ENCODE measurements at regions not wholly inside any gene's neighbourhood (a gene's known extent, or its start where the extent isn't known, plus 50 kb on each side); places are given as distances from the start of the nearest gene placed in this dataset.

- CTCF ChIA-PET, result interaction anchor here (0.6 to 1.9 kb wide), 2 partner anchors 8 to 600 kb away, joined by 3 to 7 read pairs; no protein-coding TSS in a partner anchor
- POLR2A ChIA-PET, result no interaction called here
- Histone ChIP-seq H3K4me3 (ENCODE audit: low read depth, low read length) (no peak overlapping the region), H3K4me1 (ENCODE audit: control insufficient read depth, insufficient read depth, low read length) (no peaks in the 10 kb centered on the region), H3K27ac (ENCODE audit: extremely low read depth, low read depth, low read length) (no peak overlapping the region), H3K36me3 (ENCODE audit: control insufficient read depth in 2 of 2, insufficient read depth in 1 of 2, low read length in 2 of 2) (no peaks in the 10 kb centered on the region), H3K9me3 (ENCODE audit: control insufficient read depth, insufficient read depth, low read depth, low read length) (no peaks in the 10 kb centered on the region)
- TF ChIP-seq REST (tag by site-specific recombination; IDR thresholded peaks at IDR 0.05), result peak; percentile 72
- TF ChIP-seq ZNF600 (tag by site-specific recombination; IDR thresholded peaks at IDR 0.05), result no peak
Observed at GRCh38 chr4:55745014-55745413, 74.6 kb upstream of the EXOC1L start.

DNA sequence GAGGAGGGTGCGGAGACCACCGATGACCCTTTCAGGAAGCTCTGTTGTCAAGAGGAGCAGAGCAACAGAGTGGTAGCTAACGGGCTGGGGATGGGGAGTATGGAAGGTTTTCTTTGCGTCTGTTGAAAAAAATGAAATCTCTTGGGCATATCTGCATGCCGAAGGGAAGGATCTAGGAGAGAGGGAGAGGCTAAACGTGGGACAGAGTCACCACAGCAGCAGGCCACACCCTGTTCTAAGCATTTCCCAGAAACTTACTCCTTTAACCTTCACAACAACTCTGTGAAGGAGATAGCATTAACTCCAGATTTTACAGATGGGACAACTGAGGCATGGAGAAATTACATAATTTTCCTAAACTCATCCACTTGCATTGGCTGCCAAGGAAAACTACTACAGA lies 71.8 kb upstream of the EXOC1L start:
- Histone ChIP-seq H3K4me3 (ENCODE audit: low read depth, low read length) (no peak overlapping the region), H3K9me3 (ENCODE audit: control insufficient read depth, insufficient read depth, low read depth, low read length) (no peaks in the 10 kb centered on the region), H3K4me1 (ENCODE audit: control insufficient read depth, insufficient read depth, low read length) (no peaks in the 10 kb centered on the region), H3K36me3 (ENCODE audit: control insufficient read depth in 2 of 2, insufficient read depth in 1 of 2, low read length in 2 of 2) (no peaks in the 10 kb centered on the region), H3K27ac (ENCODE audit: extremely low read depth, low read depth, low read length) (no peak overlapping the region)
- TF ChIP-seq FEZF1 (tag by site-specific recombination; IDR thresholded peaks at IDR 0.05), result no peak
- TF ChIP-seq ZNF426 (tag by site-specific recombination; IDR thresholded peaks at IDR 0.05), result no peak
- TF ChIP-seq, protein P1, sequence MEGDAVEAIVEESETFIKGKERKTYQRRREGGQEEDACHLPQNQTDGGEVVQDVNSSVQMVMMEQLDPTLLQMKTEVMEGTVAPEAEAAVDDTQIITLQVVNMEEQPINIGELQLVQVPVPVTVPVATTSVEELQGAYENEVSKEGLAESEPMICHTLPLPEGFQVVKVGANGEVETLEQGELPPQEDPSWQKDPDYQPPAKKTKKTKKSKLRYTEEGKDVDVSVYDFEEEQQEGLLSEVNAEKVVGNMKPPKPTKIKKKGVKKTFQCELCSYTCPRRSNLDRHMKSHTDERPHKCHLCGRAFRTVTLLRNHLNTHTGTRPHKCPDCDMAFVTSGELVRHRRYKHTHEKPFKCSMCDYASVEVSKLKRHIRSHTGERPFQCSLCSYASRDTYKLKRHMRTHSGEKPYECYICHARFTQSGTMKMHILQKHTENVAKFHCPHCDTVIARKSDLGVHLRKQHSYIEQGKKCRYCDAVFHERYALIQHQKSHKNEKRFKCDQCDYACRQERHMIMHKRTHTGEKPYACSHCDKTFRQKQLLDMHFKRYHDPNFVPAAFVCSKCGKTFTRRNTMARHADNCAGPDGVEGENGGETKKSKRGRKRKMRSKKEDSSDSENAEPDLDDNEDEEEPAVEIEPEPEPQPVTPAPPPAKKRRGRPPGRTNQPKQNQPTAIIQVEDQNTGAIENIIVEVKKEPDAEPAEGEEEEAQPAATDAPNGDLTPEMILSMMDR (tag by site-specific recombination; IDR thresholded peaks at IDR 0.05), result no peak
- TF ChIP-seq HOXD13 (CRISPR knock-in tag; IDR thresholded peaks at IDR 0.05; ENCODE audit: borderline replicate concordance), result no peak
- TF ChIP-seq ZNF148 (tag by site-specific recombination; IDR thresholded peaks at IDR 0.05; ENCODE audit: borderline replicate concordance), result no peak
- no peak for TF ChIP-seq ZNF394 (tag by site-specific recombination; IDR thresholded peaks at IDR 0.05; ENCODE audit: borderline replicate concordance)
- no peak for TF ChIP-seq ZNF23 (tag by site-specific recombination; IDR thresholded peaks at IDR 0.05; ENCODE audit: borderline replicate concordance)
- no peak for TF ChIP-seq ZNF10 (tag by site-specific recombination; IDR thresholded peaks at IDR 0.05)
- no peak for TF ChIP-seq ZBTB1 (tag by site-specific recombination; IDR thresholded peaks at IDR 0.05)
- TF ChIP-seq, protein P2, sequence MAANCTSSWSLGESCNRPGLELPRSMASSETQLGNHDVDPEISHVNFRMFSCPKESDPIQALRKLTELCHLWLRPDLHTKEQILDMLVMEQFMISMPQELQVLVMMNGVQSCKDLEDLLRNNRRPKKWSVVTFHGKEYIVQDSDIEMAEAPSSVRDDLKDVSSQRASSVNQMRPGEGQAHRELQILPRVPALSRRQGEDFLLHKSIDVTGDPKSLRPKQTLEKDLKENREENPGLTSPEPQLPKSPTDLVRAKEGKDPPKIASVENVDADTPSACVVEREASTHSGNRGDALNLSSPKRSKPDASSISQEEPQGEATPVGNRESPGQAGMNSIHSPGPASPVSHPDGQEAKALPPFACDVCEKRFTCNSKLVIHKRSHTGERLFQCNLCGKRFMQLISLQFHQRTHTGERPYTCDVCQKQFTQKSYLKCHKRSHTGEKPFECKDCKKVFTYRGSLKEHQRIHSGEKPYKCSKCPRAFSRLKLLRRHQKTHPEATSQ (tag by site-specific recombination; IDR thresholded peaks at IDR 0.05), result no peak
- no peak for TF ChIP-seq OSR2 (tag by site-specific recombination; IDR thresholded peaks at IDR 0.05)
- no peak for TF ChIP-seq ZNF610 (tag by site-specific recombination; IDR thresholded peaks at IDR 0.05; ENCODE audit: borderline replicate concordance)
- TF ChIP-seq SP7 (tag by site-specific recombination; IDR thresholded peaks at IDR 0.05), result no peak
- CTCF ChIA-PET, result interaction anchor here (0.5 kb wide), 1 partner anchor 375 kb away, joined by 3 read pairs; no protein-coding TSS in a partner anchor
- POLR2A ChIA-PET, result no interaction called here
